ENCODE measurements at regions not wholly inside any gene's neighbourhood (a gene's known extent, or its start where the extent isn't known, plus 50 kb on each side); places are given as distances from the start of the nearest gene placed in this dataset.
"Not testable (repeated sequence)": the region's sequence is repeated elsewhere in the genome, so short reads cannot be mapped to it uniquely, and the experiment has no call there.

DNA sequence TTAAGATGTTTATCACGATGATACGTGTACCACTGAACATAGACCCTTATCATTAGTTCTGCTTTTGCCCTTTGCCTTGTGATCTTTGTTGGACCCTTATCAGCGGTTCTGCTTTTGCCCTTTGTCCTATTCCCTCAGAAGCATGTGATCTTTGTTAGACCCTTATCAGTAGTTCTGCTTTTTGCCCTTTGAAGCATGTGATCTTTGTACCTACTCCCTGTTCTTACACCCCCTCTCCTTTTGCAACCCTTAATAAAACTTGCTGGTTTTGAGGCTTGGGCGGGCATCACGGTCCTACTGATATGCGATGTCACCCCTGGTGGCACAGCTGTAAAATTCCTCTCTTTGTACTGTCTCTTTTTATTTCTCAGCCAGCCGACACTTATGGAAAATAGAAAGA is 117.0 kb downstream of the SDHAF3 start:
- H3K36me3 ChIP-seq (replicated peaks in 1 of 2; ENCODE audit: control insufficient read depth in 1 of 2, insufficient read depth in 2 of 2, low read length in 2 of 2); H3K9ac ChIP-seq (ENCODE audit: insufficient read depth, low read length, poor library complexity, severe bottlenecking): not testable (repeated sequence)
- 89% methylated on average over 3 of the region's 7 CpGs for WGBS (ENCODE audit: insufficient coverage)

DNA sequence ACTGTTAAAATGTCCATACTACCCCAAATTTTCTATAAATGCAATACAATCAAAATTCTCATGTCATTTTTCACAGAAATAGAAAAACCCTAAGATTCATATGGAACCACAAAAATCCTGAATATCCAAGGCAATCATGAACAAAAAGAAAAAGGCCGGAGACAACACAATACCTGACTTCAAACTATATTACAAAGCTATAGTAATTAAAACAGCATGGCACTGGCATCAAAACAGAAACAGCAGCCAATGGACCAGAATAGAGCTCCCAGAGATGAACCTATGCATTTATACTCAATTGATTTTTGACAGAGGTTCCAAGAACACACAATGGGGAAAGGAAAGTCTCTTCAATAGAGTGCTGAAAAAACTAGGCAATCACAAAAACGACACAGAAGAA is 128.8 kb downstream of the SDHAF3 start:
- H3K4me1 ChIP-seq (ENCODE audit: control insufficient read depth in 1 of 2, insufficient read depth in 2 of 2, low read length in 2 of 2): no peaks in the 10 kb centered on the region
- no peaks in the 10 kb centered on the region for H3K36me3 ChIP-seq (replicated peaks in 1 of 2; ENCODE audit: control insufficient read depth in 1 of 2, insufficient read depth in 2 of 2, low read length in 2 of 2)
- TF ChIP-seq, protein P1, sequence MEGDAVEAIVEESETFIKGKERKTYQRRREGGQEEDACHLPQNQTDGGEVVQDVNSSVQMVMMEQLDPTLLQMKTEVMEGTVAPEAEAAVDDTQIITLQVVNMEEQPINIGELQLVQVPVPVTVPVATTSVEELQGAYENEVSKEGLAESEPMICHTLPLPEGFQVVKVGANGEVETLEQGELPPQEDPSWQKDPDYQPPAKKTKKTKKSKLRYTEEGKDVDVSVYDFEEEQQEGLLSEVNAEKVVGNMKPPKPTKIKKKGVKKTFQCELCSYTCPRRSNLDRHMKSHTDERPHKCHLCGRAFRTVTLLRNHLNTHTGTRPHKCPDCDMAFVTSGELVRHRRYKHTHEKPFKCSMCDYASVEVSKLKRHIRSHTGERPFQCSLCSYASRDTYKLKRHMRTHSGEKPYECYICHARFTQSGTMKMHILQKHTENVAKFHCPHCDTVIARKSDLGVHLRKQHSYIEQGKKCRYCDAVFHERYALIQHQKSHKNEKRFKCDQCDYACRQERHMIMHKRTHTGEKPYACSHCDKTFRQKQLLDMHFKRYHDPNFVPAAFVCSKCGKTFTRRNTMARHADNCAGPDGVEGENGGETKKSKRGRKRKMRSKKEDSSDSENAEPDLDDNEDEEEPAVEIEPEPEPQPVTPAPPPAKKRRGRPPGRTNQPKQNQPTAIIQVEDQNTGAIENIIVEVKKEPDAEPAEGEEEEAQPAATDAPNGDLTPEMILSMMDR (IDR thresholded peaks at IDR 0.05): no peak
- H3K4me2 ChIP-seq (replicated peaks; ENCODE audit: extremely low read depth, low read length, poor library complexity, severe bottlenecking): no peak overlapping the region
- H3K4me3 ChIP-seq (replicated peaks in 1 of 3; ENCODE audit: low read depth in 2 of 3, low read length in 3 of 3): no peak overlapping the region
- no peaks in the 10 kb centered on the region for H3K79me2 ChIP-seq (ENCODE audit: insufficient read depth, low read length)
- no peak overlapping the region for H3K9ac ChIP-seq (ENCODE audit: insufficient read depth, low read length, poor library complexity, severe bottlenecking)
- intact Hi-C loops (cut with micrococcal nuclease): no loop called here
- H3K27ac ChIP-seq (ENCODE audit: low read depth in 1 of 2, low read length in 2 of 2): no peak overlapping the region
- H3K9me3 ChIP-seq (replicated peaks in 1 of 2; ENCODE audit: control insufficient read depth in 1 of 2, insufficient read depth in 1 of 2, low read length in 2 of 2): peaks cover 0 to 9% of the 10 kb centered on the region in 2 donors
- H3K27me3 ChIP-seq (ENCODE audit: control insufficient read depth in 2 of 2, insufficient read depth in 2 of 2, low read length in 2 of 2): no peaks in the 10 kb centered on the region
- Mint-ChIP-seq H3K27ac (no peak overlapping the region), H3K36me3 (no peaks in the 10 kb centered on the region), H3K4me1 (no peaks in the 10 kb centered on the region), H3K9me3 (peaks cover 0 to 20% (median 5%) of the 10 kb centered on the region in 7 donors), H3K4me3 (no peak overlapping the region), H3K27me3 (ENCODE audit: low read depth in 3 of 3) (peaks cover 0 to 2% (median 1%) of the 10 kb centered on the region in 3 donors)
- no peak overlapping the region for H2AFZ ChIP-seq (ENCODE audit: insufficient read depth, low read depth, low read length, poor library complexity, severe bottlenecking)
- WGBS (ENCODE audit: insufficient coverage): no CpG with 5 or more reads among the region's 2 CpGs
- no peaks in the 10 kb centered on the region for H4K20me1 ChIP-seq (ENCODE audit: insufficient read depth, low read length)
- DNase-seq: no peak

More for the DNA sequence above, 117.0 kb downstream of the SDHAF3 start:
- intact Hi-C loops (cut with micrococcal nuclease); H3K27ac Mint-ChIP-seq; H3K4me1 Mint-ChIP-seq; H3K36me3 Mint-ChIP-seq; H3K79me2 ChIP-seq (ENCODE audit: insufficient read depth, low read length); H4K20me1 ChIP-seq (ENCODE audit: insufficient read depth, low read length); H3K4me3 ChIP-seq (replicated peaks in 1 of 3; ENCODE audit: low read depth in 2 of 3, low read length in 3 of 3); H2AFZ ChIP-seq (ENCODE audit: insufficient read depth, low read depth, low read length, poor library complexity, severe bottlenecking); H3K4me1 ChIP-seq (ENCODE audit: control insufficient read depth in 1 of 2, insufficient read depth in 2 of 2, low read length in 2 of 2); H3K27ac ChIP-seq (ENCODE audit: low read depth in 1 of 2, low read length in 2 of 2); H3K27me3 Mint-ChIP-seq (ENCODE audit: low read depth in 3 of 3); H3K4me2 ChIP-seq (replicated peaks; ENCODE audit: extremely low read depth, low read length, poor library complexity, severe bottlenecking); H3K27me3 ChIP-seq (ENCODE audit: control insufficient read depth in 2 of 2, insufficient read depth in 2 of 2, low read length in 2 of 2); H3K4me3 Mint-ChIP-seq; DNase-seq: not testable (repeated sequence)
- H3K9me3 ChIP-seq (replicated peaks in 1 of 2; ENCODE audit: control insufficient read depth in 1 of 2, insufficient read depth in 1 of 2, low read length in 2 of 2): peaks cover 41 to 49% of the 10 kb centered on the region in 2 donors
- peaks cover 33 to 50% (median 38%) of the 10 kb centered on the region in 7 donors for H3K9me3 Mint-ChIP-seq

DNA sequence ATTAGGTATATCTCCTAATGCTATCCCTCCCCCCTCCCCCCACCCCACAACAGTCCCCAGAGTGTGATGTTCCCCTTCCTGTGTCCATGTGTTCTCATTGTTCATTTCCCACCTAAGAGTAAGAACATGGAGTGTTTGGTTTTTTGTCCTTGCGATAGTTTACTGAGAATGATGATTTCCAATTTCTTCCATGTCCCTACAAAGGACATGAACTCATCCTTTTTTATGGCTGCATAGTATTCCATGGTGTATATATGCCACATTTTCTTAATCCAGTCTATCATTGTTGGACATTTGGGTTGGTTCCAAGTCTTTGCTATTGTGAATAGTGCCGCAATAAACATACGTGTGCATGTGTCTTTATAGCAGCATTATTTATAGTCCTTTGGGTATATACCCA is 140.7 kb downstream of the SDHAF3 start:
- H3K9me3 Mint-ChIP-seq: peaks cover 2 to 11% (median 10%) of the 10 kb centered on the region in 7 donors
- not testable (repeated sequence) for H3K27ac ChIP-seq (ENCODE audit: low read depth in 1 of 2, low read length in 2 of 2)
- whole genome bisulfite sequencing (ENCODE audit: insufficient coverage): no CpG with 5 or more reads among the region's 3 CpGs

More for the DNA sequence above, 140.7 kb downstream of the SDHAF3 start:
- H3K9me3 ChIP-seq (replicated peaks in 1 of 2; ENCODE audit: control insufficient read depth in 1 of 2, insufficient read depth in 1 of 2, low read length in 2 of 2); H3K9ac ChIP-seq (ENCODE audit: insufficient read depth, low read length, poor library complexity, severe bottlenecking); H3K4me1 ChIP-seq (ENCODE audit: control insufficient read depth in 1 of 2, insufficient read depth in 2 of 2, low read length in 2 of 2); H2AFZ ChIP-seq (ENCODE audit: insufficient read depth, low read depth, low read length, poor library complexity, severe bottlenecking); H3K27me3 ChIP-seq (ENCODE audit: control insufficient read depth in 2 of 2, insufficient read depth in 2 of 2, low read length in 2 of 2); H3K4me2 ChIP-seq (replicated peaks; ENCODE audit: extremely low read depth, low read length, poor library complexity, severe bottlenecking); H3K36me3 Mint-ChIP-seq; H3K4me3 Mint-ChIP-seq; H3K79me2 ChIP-seq (ENCODE audit: insufficient read depth, low read length); H3K4me3 ChIP-seq (replicated peaks in 1 of 3; ENCODE audit: low read depth in 2 of 3, low read length in 3 of 3); H3K27ac Mint-ChIP-seq; H3K27me3 Mint-ChIP-seq (ENCODE audit: low read depth in 3 of 3); H3K36me3 ChIP-seq (replicated peaks in 1 of 2; ENCODE audit: control insufficient read depth in 1 of 2, insufficient read depth in 2 of 2, low read length in 2 of 2); H4K20me1 ChIP-seq (ENCODE audit: insufficient read depth, low read length); DNase-seq; intact Hi-C loops (cut with micrococcal nuclease); H3K4me1 Mint-ChIP-seq: not testable (repeated sequence)

Measured in CD14-positive monocyte (primary cell).